ENCODE measurements at regions not wholly inside any gene's neighbourhood (a gene's known extent, or its start where the extent isn't known, plus 50 kb on each side); places are given as distances from the start of the nearest gene placed in this dataset.
A peak's percentile ranks its signal among the peaks of the same experiment; 100 is the strongest.

DNA sequence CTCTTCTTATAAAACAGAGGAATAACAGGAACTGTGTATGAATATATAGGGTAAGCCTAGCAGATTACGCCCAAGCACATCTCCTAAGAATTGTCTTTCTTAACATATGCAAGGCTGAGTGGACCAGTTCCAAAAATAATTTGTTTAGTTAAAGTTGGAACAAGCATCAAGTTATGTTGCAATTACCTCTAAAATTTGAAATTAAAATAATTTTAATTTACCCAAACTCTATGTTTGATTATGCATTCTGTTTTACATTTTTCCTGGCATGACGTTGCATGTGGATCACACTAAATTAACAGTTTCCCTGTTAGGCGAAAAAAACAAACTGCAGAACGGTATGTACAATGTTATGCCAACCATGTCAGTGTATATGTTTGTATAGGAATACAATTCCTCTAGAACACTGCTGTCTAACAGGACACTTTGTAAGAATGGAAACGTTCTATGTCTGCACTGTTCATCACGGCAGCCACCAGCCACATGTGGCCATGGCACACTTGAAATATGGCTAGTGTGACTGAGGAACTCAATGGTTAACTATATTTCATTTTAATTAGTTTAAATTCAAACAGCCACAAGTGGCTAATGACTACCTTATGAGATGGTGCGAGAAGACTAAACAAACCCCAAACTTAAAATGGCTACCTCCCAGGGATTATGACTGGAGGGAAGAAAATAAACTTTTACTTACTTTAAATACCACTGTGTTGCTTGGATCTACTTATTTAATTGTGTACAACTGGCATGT lies 281.1 kb upstream of the KLF14 start:
- H3K27ac Mint-ChIP-seq, result no peak overlapping the region
- no peak overlapping the region for H3K4me3 Mint-ChIP-seq

GRCh38 chr7:131015657-131015958 lies 281.6 kb upstream of the KLF14 start:
- H3K27me3 Mint-ChIP-seq (ENCODE audit: low read depth), result no peaks in the 10 kb centered on the region
- no peak overlapping the region for H3K27ac Mint-ChIP-seq
- H3K4me1 Mint-ChIP-seq (ENCODE audit: low read depth), result peaks cover 46% of the 10 kb centered on the region

More for the DNA sequence above, 281.1 kb upstream of the KLF14 start:
- no peaks in the 10 kb centered on the region for H3K9me3 Mint-ChIP-seq
- no peaks in the 10 kb centered on the region for H3K27me3 Mint-ChIP-seq (ENCODE audit: low read depth)
- peaks cover 13% of the 10 kb centered on the region for H3K36me3 Mint-ChIP-seq (ENCODE audit: low read depth)
- peaks cover 46% of the 10 kb centered on the region for H3K4me1 Mint-ChIP-seq (ENCODE audit: low read depth)

DNA sequence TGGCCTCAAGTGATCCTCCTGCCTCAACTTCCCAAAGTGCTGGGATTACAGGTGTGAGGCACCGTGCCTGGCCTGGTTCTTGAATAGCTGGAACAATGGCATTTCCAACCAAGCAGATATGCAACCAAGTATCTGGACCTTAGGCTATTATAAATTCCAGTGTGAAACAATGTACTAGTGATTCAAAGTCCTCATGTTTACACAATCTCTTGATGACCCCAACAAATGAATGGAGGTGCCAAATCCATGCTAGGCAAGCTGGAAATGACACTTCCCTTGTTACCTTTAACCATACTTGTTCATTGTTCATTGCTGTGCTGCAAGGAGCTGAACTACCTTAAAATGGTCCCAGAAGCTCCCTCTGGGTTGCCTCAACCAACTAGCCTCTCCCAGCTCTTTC lies 282.2 kb upstream of the KLF14 start:
- Mint-ChIP-seq H3K9me3 (no peaks in the 10 kb centered on the region), H3K36me3 (ENCODE audit: low read depth) (peaks cover 13% of the 10 kb centered on the region), H3K27me3 (ENCODE audit: low read depth) (no peaks in the 10 kb centered on the region), H3K4me1 (ENCODE audit: low read depth) (peaks cover 44% of the 10 kb centered on the region), H3K27ac (no peak overlapping the region), H3K4me3 (no peak overlapping the region)

More at GRCh38 chr7:131015657-131015958, 281.6 kb upstream of the KLF14 start:
- Mint-ChIP-seq H3K9me3 (no peaks in the 10 kb centered on the region), H3K36me3 (ENCODE audit: low read depth) (peaks cover 13% of the 10 kb centered on the region), H3K4me3 (no peak overlapping the region)

DNA sequence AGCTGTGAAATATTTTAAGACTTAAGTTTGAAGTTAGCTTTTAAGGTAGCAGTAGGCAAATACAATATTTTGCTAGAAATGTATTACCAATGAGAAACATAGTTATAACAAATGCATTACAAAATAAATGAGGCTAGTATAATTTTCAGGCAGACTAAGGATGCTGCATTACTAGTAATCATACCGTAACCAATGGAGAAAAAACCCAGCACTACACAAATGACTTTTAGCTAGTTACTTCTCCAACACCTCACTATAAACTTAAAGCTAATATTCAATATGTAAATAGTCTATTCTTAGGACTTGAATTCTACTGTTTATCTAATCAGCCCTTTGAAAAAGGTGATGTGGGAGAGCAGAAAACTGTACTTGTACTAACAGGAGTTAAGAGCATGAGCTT lies 285.3 kb upstream of the KLF14 start:
- Mint-ChIP-seq H3K9me3 (peaks cover 11% of the 10 kb centered on the region), H3K27me3 (ENCODE audit: low read depth) (no peaks in the 10 kb centered on the region), H3K27ac (no peak overlapping the region), H3K4me1 (ENCODE audit: low read depth) (peaks cover 32% of the 10 kb centered on the region), H3K36me3 (ENCODE audit: low read depth) (peaks cover 32% of the 10 kb centered on the region), H3K4me3 (no peak overlapping the region)

GRCh38 chr7:131020759-131021261 lies 286.8 kb upstream of the KLF14 start:
- H3K36me3 Mint-ChIP-seq (ENCODE audit: low read depth), result peaks cover 33% of the 10 kb centered on the region

DNA sequence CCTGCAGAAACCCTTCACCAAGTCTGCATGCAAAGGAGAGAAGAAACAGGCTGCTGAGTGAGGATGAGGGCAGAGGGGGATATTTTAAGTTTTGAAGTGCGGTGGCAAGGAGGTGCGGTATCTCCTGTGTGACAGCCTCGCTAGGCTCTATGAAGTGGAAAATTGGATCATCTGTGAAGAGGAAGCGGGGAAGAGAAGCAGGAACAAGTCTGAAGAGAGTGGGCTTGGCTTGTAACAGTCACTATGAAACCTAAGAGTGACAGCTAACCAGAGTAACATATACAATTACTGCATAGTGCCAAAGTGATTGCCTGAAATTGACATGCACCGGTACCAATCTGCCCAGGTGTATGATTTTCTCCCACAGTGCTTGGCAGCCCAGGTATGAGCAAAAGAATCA lies 287.5 kb upstream of the KLF14 start:
- Mint-ChIP-seq H3K4me1 (ENCODE audit: low read depth) (peaks cover 33% of the 10 kb centered on the region), H3K27ac (peak overlapping the region; percentile 67), H3K36me3 (ENCODE audit: low read depth) (peaks cover 33% of the 10 kb centered on the region), H3K4me3 (peak overlapping the region; percentile 52), H3K9me3 (peaks cover 12% of the 10 kb centered on the region), H3K27me3 (ENCODE audit: low read depth) (no peaks in the 10 kb centered on the region)

More at GRCh38 chr7:131020759-131021261, 286.8 kb upstream of the KLF14 start:
- Mint-ChIP-seq H3K27me3 (ENCODE audit: low read depth) (no peaks in the 10 kb centered on the region), H3K9me3 (peaks cover 12% of the 10 kb centered on the region), H3K27ac (peak overlapping the region; percentile 67), H3K4me3 (peak overlapping the region; percentile 52), H3K4me1 (ENCODE audit: low read depth) (peaks cover 29% of the 10 kb centered on the region)

- Mint-ChIP-seq H3K27me3 (ENCODE audit: low read depth) (no peaks in the 10 kb centered on the region), H3K36me3 (ENCODE audit: low read depth) (peaks cover 33% of the 10 kb centered on the region), H3K4me1 (ENCODE audit: low read depth) (peaks cover 36% of the 10 kb centered on the region), H3K4me3 (peak overlapping the region; percentile 10), H3K27ac (peak overlapping the region; percentile 67), H3K9me3 (peaks cover 12% of the 10 kb centered on the region)
These were observed 287.9 kb upstream of the KLF14 start for GRCh38 chr7:131021902-131022301.

- Mint-ChIP-seq H3K4me3 (no peak overlapping the region), H3K27me3 (ENCODE audit: low read depth) (no peaks in the 10 kb centered on the region), H3K4me1 (ENCODE audit: low read depth) (peaks cover 47% of the 10 kb centered on the region), H3K27ac (peak overlapping the region; percentile 22), H3K9me3 (peaks cover 12% of the 10 kb centered on the region), H3K36me3 (ENCODE audit: low read depth) (peaks cover 30% of the 10 kb centered on the region)
These were observed 292.4 kb upstream of the KLF14 start for GRCh38 chr7:131026297-131027000.

- H3K4me1 Mint-ChIP-seq (ENCODE audit: low read depth), result peaks cover 47% of the 10 kb centered on the region
- peaks cover 35% of the 10 kb centered on the region for H3K36me3 Mint-ChIP-seq (ENCODE audit: low read depth)
- H3K9me3 Mint-ChIP-seq, result peaks cover 12% of the 10 kb centered on the region
- no peak overlapping the region for H3K4me3 Mint-ChIP-seq
- H3K27ac Mint-ChIP-seq, result peak overlapping the region; percentile 74
- H3K27me3 Mint-ChIP-seq (ENCODE audit: low read depth), result no peaks in the 10 kb centered on the region
These were observed 293.3 kb upstream of the KLF14 start for GRCh38 chr7:131027287-131027773.

DNA sequence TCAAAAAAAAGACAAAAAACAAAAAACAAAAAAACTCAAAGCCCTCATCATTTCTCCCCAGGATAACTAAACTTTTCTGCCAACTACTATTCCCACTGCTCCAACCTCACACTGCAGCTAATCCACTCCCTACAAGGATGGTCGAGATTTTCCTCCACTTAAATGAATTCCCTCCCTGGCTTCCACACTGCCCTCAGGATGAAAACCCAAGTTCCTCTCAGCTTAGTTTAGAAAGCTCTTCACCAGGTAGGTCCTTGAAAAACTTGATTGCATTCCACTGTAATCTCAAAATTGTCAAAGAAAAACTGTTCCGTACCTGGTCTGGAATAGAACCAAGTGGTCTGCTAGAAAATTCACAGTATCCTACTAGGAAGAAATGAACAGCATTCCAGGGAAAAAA lies 294.3 kb upstream of the KLF14 start:
- Mint-ChIP-seq H3K9me3 (peaks cover 9% of the 10 kb centered on the region), H3K27ac (peak overlapping the region; percentile 86), H3K4me3 (no peak overlapping the region), H3K36me3 (ENCODE audit: low read depth) (peaks cover 31% of the 10 kb centered on the region), H3K4me1 (ENCODE audit: low read depth) (peaks cover 53% of the 10 kb centered on the region), H3K27me3 (ENCODE audit: low read depth) (no peaks in the 10 kb centered on the region)

DNA sequence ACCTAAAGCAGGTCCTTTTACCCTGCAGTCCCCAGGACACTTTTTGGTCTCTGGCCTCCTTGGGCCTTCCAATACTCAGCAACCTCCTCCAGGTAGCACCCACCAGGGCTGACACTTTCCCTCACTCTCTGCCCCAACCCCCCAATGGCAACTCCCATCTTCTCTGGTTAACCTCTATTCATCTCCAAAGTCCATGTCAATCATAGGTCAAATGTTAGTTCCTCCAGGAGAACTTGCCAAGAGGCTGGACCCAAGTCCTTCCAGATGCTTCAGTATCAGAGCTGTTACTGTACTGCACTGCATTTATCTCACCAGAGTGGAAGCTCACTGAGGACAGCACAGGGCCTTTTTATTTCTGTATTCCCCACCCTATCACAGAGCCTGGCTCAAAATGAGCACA lies 295.0 kb upstream of the KLF14 start:
- peaks cover 58% of the 10 kb centered on the region for H3K4me1 Mint-ChIP-seq (ENCODE audit: low read depth)
- no peak overlapping the region for H3K27ac Mint-ChIP-seq
- peaks cover 26% of the 10 kb centered on the region for H3K36me3 Mint-ChIP-seq (ENCODE audit: low read depth)
- H3K4me3 Mint-ChIP-seq, result no peak overlapping the region
- no peaks in the 10 kb centered on the region for H3K27me3 Mint-ChIP-seq (ENCODE audit: low read depth)
- peaks cover 5% of the 10 kb centered on the region for H3K9me3 Mint-ChIP-seq

GRCh38 chr7:131031099-131031868 lies 296.4 kb upstream of the MKLN1 start:
- H3K4me1 Mint-ChIP-seq (ENCODE audit: low read depth), result peaks cover 61% of the 10 kb centered on the region
- no peaks in the 10 kb centered on the region for H3K9me3 Mint-ChIP-seq
- no peaks in the 10 kb centered on the region for H3K27me3 Mint-ChIP-seq (ENCODE audit: low read depth)
- H3K36me3 Mint-ChIP-seq (ENCODE audit: low read depth), result peaks cover 23% of the 10 kb centered on the region
- peak overlapping the region; percentile 50 for H3K4me3 Mint-ChIP-seq
- peak overlapping the region; percentile 84 for H3K27ac Mint-ChIP-seq

- Mint-ChIP-seq H3K27ac (no peak overlapping the region), H3K36me3 (ENCODE audit: low read depth) (peaks cover 21% of the 10 kb centered on the region), H3K27me3 (ENCODE audit: low read depth) (no peaks in the 10 kb centered on the region), H3K9me3 (no peaks in the 10 kb centered on the region), H3K4me3 (no peak overlapping the region), H3K4me1 (ENCODE audit: low read depth) (peaks cover 53% of the 10 kb centered on the region)
These were observed 294.9 kb upstream of the MKLN1 start for GRCh38 chr7:131032786-131033185.

GRCh38 chr7:131034166-131034881 lies 293.4 kb upstream of the MKLN1 start:
- H3K27ac Mint-ChIP-seq, result peak overlapping the region; percentile 10
- no peaks in the 10 kb centered on the region for H3K9me3 Mint-ChIP-seq
- H3K27me3 Mint-ChIP-seq (ENCODE audit: low read depth), result no peaks in the 10 kb centered on the region
- no peak overlapping the region for H3K4me3 Mint-ChIP-seq
- peaks cover 17% of the 10 kb centered on the region for H3K36me3 Mint-ChIP-seq (ENCODE audit: low read depth)
- H3K4me1 Mint-ChIP-seq (ENCODE audit: low read depth), result peaks cover 44% of the 10 kb centered on the region
